Chondrocyte (in vitro differentiated cells): ENCODE measurements at regions not wholly inside any gene's neighbourhood (a gene's known extent, or its start where the extent isn't known, plus 50 kb on each side); places are given as distances from the start of the nearest gene placed in this dataset.

Experiments
- DNase-seq: peaks from one replicate; pipeline ENCODE4 v3.0.0; 2021; ENCODE audit warnings: mixed read lengths, low spot score
- H3K27ac Mint-ChIP-seq: one replicate; pipeline ENCODE4 v1.8.0; 2021; ENCODE audit warnings: mild to moderate bottlenecking, moderate library complexity, mixed read lengths; ENCODE audit not compliant: unreplicated experiment
- H3K27me3 Mint-ChIP-seq: 2 replicates; pipeline ENCODE4 v1.8.0; 2021; ENCODE audit warnings: low read depth, mixed read lengths
- H3K36me3 Mint-ChIP-seq: 2 replicates; pipeline ENCODE4 v1.8.0; 2021; ENCODE audit warnings: low read depth, mixed read lengths
- H3K4me1 Mint-ChIP-seq: 2 replicates; pipeline ENCODE4 v1.8.0; 2021; ENCODE audit warnings: low read depth, mild to moderate bottlenecking, mixed read lengths
- H3K4me3 Mint-ChIP-seq: one replicate; pipeline ENCODE4 v1.8.0; 2021; ENCODE audit warnings: mild to moderate bottlenecking, moderate library complexity, mixed read lengths; ENCODE audit not compliant: unreplicated experiment
- H3K9me3 Mint-ChIP-seq: 2 replicates; pipeline ENCODE4 v1.8.0; 2021; ENCODE audit warnings: low read depth, mixed read lengths
- TF ChIP-seq, protein P1 (sequence below): fragments of 200-600 bp; sonication (generic); IDR thresholded peaks from 2 replicates; pipeline ENCODE4 v1.5.0; 2021; ENCODE audit warnings: antibody characterized with exemption, mild to moderate bottlenecking, moderate library complexity

DNA sequence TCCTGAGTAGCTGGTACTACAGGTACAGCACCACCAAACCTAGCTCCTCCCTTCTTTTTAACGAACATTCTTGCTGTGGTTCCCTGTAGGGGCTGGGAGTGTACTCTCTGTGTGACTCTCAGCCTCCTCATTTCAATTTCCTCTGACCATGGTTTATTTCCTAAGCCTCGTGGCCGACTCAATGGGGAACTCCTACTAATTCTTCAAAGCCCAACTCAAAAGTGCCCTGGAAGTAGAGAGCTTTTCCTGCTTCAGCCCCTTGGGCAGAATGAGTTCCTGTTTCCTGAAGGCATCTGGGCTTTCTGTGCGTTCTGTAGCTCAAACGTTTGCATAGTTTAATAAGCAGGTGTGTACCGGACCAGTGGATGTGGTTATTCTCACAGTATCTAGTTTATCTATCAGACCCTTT, 70.9 kb upstream of the ACOT11 start:
- Mint-ChIP-seq H3K4me3 (no peak overlapping the region), H3K27me3 (peaks cover 13% of the 10 kb centered on the region), H3K9me3 (no peaks in the 10 kb centered on the region), H3K4me1 (peaks cover 16% of the 10 kb centered on the region), H3K27ac (no peak overlapping the region), H3K36me3 (no peaks in the 10 kb centered on the region)
- no peak for DNase-seq
- TF ChIP-seq, protein P1, sequence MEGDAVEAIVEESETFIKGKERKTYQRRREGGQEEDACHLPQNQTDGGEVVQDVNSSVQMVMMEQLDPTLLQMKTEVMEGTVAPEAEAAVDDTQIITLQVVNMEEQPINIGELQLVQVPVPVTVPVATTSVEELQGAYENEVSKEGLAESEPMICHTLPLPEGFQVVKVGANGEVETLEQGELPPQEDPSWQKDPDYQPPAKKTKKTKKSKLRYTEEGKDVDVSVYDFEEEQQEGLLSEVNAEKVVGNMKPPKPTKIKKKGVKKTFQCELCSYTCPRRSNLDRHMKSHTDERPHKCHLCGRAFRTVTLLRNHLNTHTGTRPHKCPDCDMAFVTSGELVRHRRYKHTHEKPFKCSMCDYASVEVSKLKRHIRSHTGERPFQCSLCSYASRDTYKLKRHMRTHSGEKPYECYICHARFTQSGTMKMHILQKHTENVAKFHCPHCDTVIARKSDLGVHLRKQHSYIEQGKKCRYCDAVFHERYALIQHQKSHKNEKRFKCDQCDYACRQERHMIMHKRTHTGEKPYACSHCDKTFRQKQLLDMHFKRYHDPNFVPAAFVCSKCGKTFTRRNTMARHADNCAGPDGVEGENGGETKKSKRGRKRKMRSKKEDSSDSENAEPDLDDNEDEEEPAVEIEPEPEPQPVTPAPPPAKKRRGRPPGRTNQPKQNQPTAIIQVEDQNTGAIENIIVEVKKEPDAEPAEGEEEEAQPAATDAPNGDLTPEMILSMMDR: no peak

DNA sequence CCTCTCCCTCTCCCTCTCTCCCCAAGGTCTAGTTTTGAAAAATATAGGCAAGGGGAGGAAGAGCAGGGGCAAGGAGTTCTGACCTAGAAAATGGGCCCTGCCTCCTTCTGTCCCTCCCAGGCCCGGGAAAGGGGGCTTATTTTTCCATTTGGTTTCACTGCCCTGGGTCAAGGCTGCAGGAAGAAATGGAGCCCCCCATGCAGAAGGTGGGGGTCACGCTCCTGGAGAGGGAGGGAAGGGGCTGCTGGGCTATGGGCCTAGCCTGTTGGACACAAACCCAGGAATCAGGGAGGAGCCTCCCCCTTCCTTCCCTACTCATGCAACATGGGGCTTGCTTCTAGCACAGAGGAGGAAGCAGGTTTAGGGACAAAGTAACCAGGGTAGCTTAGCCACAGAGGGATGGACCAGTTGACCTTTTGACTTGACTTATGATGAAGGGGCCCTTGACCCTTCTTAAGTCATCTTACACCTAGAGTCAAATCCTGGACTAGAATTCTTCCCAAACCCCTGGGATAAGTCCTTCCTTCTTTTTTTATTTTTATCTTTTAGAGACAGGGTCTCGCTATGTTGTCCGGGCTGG, 70.4 kb upstream of the SSBP3 start:
- Mint-ChIP-seq H3K9me3 (no peaks in the 10 kb centered on the region), H3K27ac (no peak overlapping the region), H3K27me3 (peaks cover 13% of the 10 kb centered on the region), H3K36me3 (no peaks in the 10 kb centered on the region), H3K4me3 (no peak overlapping the region), H3K4me1 (peaks cover 16% of the 10 kb centered on the region)
- TF ChIP-seq, protein P1: no peak
- no peak for DNase-seq

DNA sequence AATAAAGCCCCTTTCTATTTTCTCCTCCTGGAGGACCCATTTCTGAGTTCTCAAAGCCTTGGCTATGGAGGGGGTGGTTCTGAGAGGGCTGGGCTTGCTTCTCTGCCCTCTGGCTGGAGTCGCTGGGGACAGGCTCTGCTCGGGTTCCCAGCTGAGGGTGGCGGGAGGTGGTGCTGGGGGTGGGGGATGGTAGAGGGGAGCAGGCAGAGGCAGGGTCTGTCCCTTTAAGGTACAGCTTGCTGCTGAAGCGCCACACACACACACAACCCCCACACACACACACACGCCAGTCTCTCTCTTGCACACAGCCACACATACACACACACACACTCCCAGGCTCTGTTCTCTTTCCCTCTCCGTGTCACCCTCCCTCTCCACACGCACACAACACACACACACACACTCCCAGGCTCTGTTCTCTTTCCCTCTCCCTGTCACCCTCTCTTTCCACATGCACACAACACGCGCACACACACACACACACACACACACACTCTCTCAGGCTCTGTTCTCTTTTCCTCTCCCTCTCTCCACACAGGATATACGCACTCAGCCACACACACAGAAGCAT, 69.8 kb upstream of the SSBP3 start:
- TF ChIP-seq, protein P1: no peak
- Mint-ChIP-seq H3K4me1 (peaks cover 16% of the 10 kb centered on the region), H3K27me3 (peaks cover 13% of the 10 kb centered on the region), H3K36me3 (no peaks in the 10 kb centered on the region), H3K9me3 (no peaks in the 10 kb centered on the region), H3K4me3 (no peak overlapping the region), H3K27ac (no peak overlapping the region)
- no peak for DNase-seq

DNA sequence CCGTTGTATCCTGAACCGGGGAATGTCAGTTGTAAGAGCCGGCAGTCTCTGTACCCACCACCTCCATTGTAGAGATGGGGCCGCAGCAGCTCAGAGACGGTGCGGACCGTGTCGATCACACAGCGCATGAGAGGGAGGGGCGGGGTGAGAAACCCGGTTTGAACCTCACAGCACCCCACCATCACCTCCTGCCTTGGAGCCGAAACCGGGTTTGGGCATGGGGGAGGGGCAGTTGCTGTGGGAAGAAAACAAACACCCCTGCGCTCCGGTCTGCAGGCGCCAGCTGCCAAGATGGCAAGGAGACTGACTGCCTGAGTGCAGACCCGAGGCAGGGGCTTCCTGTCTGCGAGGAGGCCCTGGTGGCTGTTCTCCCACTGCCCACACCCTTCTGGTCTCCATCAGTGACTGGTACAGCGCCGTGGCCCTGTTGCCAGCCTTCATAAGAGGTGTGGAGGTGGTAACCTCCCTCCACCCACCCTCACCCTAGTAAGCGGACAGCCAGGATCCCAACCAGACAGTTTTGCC, 69.2 kb upstream of the SSBP3 start:
- Mint-ChIP-seq H3K4me3 (no peak overlapping the region), H3K9me3 (no peaks in the 10 kb centered on the region), H3K4me1 (peaks cover 13% of the 10 kb centered on the region), H3K27ac (no peak overlapping the region), H3K36me3 (no peaks in the 10 kb centered on the region), H3K27me3 (peaks cover 13% of the 10 kb centered on the region)
- TF ChIP-seq, protein P1: no peak
- no peak for DNase-seq

DNA sequence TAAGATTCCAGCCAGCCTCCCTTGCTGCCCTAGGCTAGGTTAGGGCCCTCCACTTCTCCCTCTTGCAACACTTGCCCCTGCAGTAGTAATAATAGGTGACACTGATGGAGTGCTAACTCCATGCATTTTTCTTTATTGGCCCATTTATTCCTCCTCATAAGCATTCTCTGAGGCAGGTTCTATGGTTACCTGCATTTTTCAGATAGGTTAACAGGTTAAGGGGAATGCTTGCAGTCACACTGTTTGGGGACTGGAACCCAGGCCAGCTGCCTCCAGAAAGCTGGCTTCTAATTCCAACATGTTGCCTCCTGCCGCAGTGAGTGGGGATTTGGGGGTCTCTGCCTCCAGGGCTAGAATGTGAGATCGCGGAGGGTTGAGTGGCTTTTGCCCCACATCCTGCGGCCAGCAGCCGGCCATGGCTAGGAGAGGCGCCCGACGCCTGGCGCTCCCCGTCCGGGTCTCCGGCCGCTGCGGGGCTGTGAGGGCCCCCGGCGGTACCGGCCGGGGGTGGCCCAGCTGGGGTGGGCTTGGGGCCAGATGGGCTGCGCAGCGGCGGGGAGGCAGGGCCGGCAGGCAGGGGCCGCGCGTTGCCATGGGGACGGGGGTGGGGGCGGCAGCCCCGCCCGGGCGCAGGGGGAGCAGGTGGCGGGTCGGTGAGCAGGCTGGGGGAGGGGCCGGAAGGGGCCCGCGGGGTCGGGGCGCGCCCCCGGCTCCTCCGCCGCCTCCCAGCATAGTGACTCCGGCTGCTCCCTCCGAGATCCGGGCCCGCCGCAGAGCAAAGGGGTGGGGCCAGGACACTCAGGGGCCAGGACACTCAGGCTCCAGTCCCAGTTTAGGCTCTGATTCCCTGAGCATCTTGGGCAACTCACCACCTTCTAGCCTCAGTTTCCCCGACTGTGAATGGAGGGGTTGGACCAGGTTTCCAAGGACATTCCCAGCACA, 68.4 kb upstream of the SSBP3 start:
- Mint-ChIP-seq H3K27ac (no peak overlapping the region), H3K36me3 (no peaks in the 10 kb centered on the region), H3K9me3 (no peaks in the 10 kb centered on the region), H3K27me3 (peaks cover 13% of the 10 kb centered on the region), H3K4me3 (peak overlapping the region; percentile 47), H3K4me1 (peaks cover 9% of the 10 kb centered on the region)
- DNase-seq: no peak
- TF ChIP-seq, protein P1: no peak
